GM21737 (cell line): ENCODE measurements at regions not wholly inside any gene's neighbourhood (a gene's known extent, or its start where the extent isn't known, plus 50 kb on each side); places are given as distances from the start of the nearest gene placed in this dataset.

Source experiments
- ATAC-seq: cut with Tn5 transposase; IDR thresholded peaks from one replicate; pipeline ENCODE4 v1.9.1; 2021; ENCODE audit warnings: mild to moderate bottlenecking, moderate library complexity; ENCODE audit not compliant: unreplicated experiment

GRCh38 chr21:16071761-16072160 is 342.0 kb downstream of the USP25 start:
- no peak for ATAC-seq

GRCh38 chr21:16072221-16072620 is 342.4 kb downstream of the USP25 start:
- ATAC-seq = no peak

GRCh38 chr21:16072737-16073136 is 343.0 kb downstream of the USP25 start:
- ATAC-seq = no peak

GRCh38 chr21:16073586-16073985 is 343.8 kb downstream of the USP25 start:
- ATAC-seq = no peak

GRCh38 chr21:16074950-16075489 is 345.2 kb downstream of the USP25 start:
- no peak for ATAC-seq

GRCh38 chr21:16075649-16076282 is 346.0 kb downstream of the USP25 start:
- no peak for ATAC-seq

GRCh38 chr21:16076465-16076864 is 346.7 kb downstream of the USP25 start:
- no peak for ATAC-seq

GRCh38 chr21:16078382-16078781 is 348.6 kb downstream of the USP25 start:
- no peak for ATAC-seq

- no peak for ATAC-seq
These were observed 350.0 kb downstream of the USP25 start for GRCh38 chr21:16079830-16080229.

- no peak for ATAC-seq
These were observed 351.5 kb downstream of the USP25 start for GRCh38 chr21:16081304-16081703.

GRCh38 chr21:16082038-16082816 is 352.4 kb downstream of the USP25 start:
- ATAC-seq = no peak

GRCh38 chr21:16084776-16085364 is 355.1 kb downstream of the USP25 start:
- no peak for ATAC-seq

GRCh38 chr21:16085421-16085820 is 355.6 kb downstream of the USP25 start:
- no peak for ATAC-seq

- no peak for ATAC-seq
These were observed 356.3 kb downstream of the USP25 start for GRCh38 chr21:16086121-16086520.

GRCh38 chr21:16086936-16087335 is 357.2 kb downstream of the USP25 start:
- ATAC-seq = no peak

- ATAC-seq = no peak
These were observed 357.7 kb downstream of the USP25 start for GRCh38 chr21:16087523-16087922.

GRCh38 chr21:16088056-16088455 is 358.3 kb downstream of the USP25 start:
- no peak for ATAC-seq

- no peak for ATAC-seq
These were observed 365.2 kb downstream of the USP25 start for GRCh38 chr21:16095005-16095404.

GRCh38 chr21:16096988-16097387 is 367.2 kb downstream of the USP25 start:
- no peak for ATAC-seq

GRCh38 chr21:16102113-16102512 is 372.3 kb downstream of the USP25 start:
- ATAC-seq = no peak

- no peak for ATAC-seq
These were observed 378.8 kb downstream of the USP25 start for GRCh38 chr21:16108561-16109075.
